GM19240 (cell line): ENCODE measurements at regions not wholly inside any gene's neighbourhood (a gene's known extent, or its start where the extent isn't known, plus 50 kb on each side); places are given as distances from the start of the nearest gene placed in this dataset.

Experiments
- DNase-seq: peaks from one replicate; pipeline ENCODE4 v3.0.0; 2011; ENCODE audit warnings: low spot score; ENCODE audit not compliant: insufficient read length

GRCh38 chr18:8536231-8536630 is 73.0 kb upstream of the RAB12 start:
- DNase-seq: no peak

GRCh38 chr18:8536922-8537321 is 72.3 kb upstream of the RAB12 start:
- DNase-seq: no peak

GRCh38 chr18:8537400-8537799 is 71.8 kb upstream of the RAB12 start:
- no peak for DNase-seq

- DNase-seq: no peak
These were observed 70.3 kb upstream of the RAB12 start for GRCh38 chr18:8538935-8539334.

- no peak for DNase-seq
These were observed 62.6 kb upstream of the RAB12 start for GRCh38 chr18:8546677-8547076.

GRCh38 chr18:8548186-8548585 is 61.1 kb upstream of the RAB12 start:
- DNase-seq: no peak

- no peak for DNase-seq
These were observed 59.9 kb upstream of the RAB12 start for GRCh38 chr18:8549254-8549757.

- no peak for DNase-seq
These were observed 57.1 kb upstream of the RAB12 start for GRCh38 chr18:8552151-8552550.

- DNase-seq: no peak
These were observed 54.9 kb upstream of the RAB12 start for GRCh38 chr18:8554354-8554753.

- no peak for DNase-seq
These were observed 52.8 kb upstream of the RAB12 start for GRCh38 chr18:8556424-8556823.
